Activated T-cell treated with anti-CD3 and anti-CD28 coated beads, Interleukin-2, amount 50 U/mL, for 24 hours (primary cell): ENCODE measurements at regions not wholly inside any gene's neighbourhood (a gene's known extent, or its start where the extent isn't known, plus 50 kb on each side); places are given as distances from the start of the nearest gene placed in this dataset.
A peak's percentile ranks its signal among the peaks of the same experiment; 100 is the strongest.
"Not testable (repeated sequence)": the region's sequence is repeated elsewhere in the genome, so short reads cannot be mapped to it uniquely, and the experiment has no call there.

ENCODE experiments used
- DNase-seq: peaks from one replicate; pipeline ENCODE4 v3.0.0-alpha.2; 2020
- H3K27ac Mint-ChIP-seq: 2 replicates; pipeline ENCODE4 v1.8.0; 2020; ENCODE audit warnings: mild to moderate bottlenecking, mixed read lengths
- H3K27me3 Mint-ChIP-seq: 2 replicates; pipeline ENCODE4 v1.8.0; 2020; ENCODE audit warnings: mixed read lengths
- H3K36me3 Mint-ChIP-seq: 2 replicates; pipeline ENCODE4 v1.8.0; 2020; ENCODE audit warnings: low read depth, mixed read lengths
- H3K4me1 Mint-ChIP-seq: 2 replicates; pipeline ENCODE4 v1.8.0; 2020; ENCODE audit warnings: low read depth, mixed read lengths
- H3K4me3 Mint-ChIP-seq: 2 replicates; pipeline ENCODE4 v1.8.0; 2020; ENCODE audit warnings: mild to moderate bottlenecking, moderate library complexity, mixed read lengths
- H3K9me3 Mint-ChIP-seq: 2 replicates; pipeline ENCODE4 v1.8.0; 2020; ENCODE audit warnings: mixed read lengths

DNA sequence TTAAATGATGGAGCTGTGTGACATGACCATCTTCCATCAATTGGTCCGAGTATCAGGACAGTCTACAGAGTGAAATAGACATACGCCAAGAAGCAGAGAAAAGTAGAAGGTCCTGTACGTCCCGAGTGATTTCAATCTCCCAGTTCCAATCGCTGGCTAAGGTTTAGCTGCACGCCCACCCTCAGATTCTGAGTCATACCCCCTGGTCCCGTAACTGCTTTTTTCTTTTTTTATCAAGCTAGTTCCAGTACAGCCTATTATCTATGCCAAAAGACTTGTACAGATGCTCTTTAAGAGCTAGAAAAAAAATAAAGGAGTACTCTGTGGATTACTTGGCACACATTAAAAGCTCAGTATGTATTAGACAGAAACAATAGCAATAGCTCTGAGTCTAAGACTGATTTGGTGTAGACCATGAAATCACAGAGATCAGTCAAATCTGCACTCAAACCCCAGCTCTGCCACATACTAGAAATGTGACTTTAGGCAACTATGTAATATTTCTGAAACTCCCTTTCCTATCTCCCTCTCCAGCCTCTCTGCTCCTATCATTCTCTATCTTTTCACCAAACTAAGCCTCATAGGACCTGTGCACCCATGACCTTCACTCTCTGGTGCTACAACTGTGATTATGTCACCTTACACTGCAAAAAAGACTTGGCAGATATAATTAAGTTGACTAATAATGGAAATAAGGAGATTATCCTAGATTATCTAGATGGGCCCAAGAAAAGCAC, 63.0 kb upstream of the SRRM3 start:
- H3K9me3 Mint-ChIP-seq, H3K27ac Mint-ChIP-seq, DNase-seq: not testable (repeated sequence)

GRCh38 chr7:76139670-76140069, 62.0 kb upstream of the SRRM3 start:
- Mint-ChIP-seq H3K27me3 (no peaks in the 10 kb centered on the region), H3K4me1 (peaks cover 24% of the 10 kb centered on the region), H3K27ac (no peak overlapping the region), H3K4me3 (no peak overlapping the region), H3K36me3 (no peaks in the 10 kb centered on the region), H3K9me3 (no peaks in the 10 kb centered on the region)
- no peak for DNase-seq

More for the DNA sequence above, 63.0 kb upstream of the SRRM3 start:
- H3K36me3 Mint-ChIP-seq, H3K27me3 Mint-ChIP-seq, H3K4me3 Mint-ChIP-seq: not testable (repeated sequence)
- H3K4me1 Mint-ChIP-seq = peaks cover 24% of the 10 kb centered on the region

DNA sequence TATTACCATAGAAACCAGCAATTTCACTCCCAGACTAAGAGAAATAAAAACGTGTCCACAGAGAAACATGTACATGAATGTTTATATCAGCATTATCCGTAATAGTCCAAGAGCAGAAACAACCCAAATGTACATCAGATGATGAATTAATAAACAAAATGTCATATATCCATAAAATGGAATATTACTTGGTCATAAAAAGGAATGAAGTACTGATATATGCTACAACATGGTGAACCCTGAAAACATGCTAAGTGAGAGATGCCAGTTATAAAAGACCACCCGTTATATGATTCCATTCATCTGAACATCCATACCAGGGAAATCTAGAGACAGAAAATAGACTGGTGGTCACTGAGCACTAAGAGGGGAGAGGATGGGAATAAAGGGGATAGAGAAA, 61.4 kb upstream of the SRRM3 start:
- not testable (repeated sequence) for H3K9me3 Mint-ChIP-seq, H3K4me3 Mint-ChIP-seq

DNA sequence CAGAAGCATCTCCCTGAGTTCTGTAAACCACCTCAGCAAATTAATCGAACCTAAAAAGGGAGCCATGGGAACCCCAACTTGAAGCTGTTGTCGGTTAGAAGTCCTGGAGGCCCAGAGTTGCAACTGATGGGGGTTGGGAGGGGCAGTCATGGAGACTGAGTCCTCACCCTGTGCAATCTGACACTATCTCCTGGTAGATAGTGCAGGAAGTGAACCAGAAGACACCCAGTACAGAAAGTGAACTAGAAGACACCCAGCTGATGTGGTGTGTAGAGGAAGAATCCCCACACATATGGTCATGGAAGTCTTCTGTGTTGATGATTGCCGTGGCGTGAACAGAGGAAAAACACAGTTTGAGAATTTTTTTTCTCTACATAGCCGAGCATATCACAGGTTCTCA, 58.8 kb upstream of the SRRM3 start:
- Mint-ChIP-seq H3K4me1 (peaks cover 27% of the 10 kb centered on the region), H3K4me3 (no peak overlapping the region), H3K36me3 (no peaks in the 10 kb centered on the region), H3K27me3 (no peaks in the 10 kb centered on the region), H3K27ac (peak overlapping the region; percentile 84), H3K9me3 (no peaks in the 10 kb centered on the region)
- DNase-seq = no peak

More for the DNA sequence above, 61.4 kb upstream of the SRRM3 start:
- not testable (repeated sequence) for H3K27me3 Mint-ChIP-seq, H3K36me3 Mint-ChIP-seq, DNase-seq, H3K27ac Mint-ChIP-seq
- peaks cover 29% of the 10 kb centered on the region for H3K4me1 Mint-ChIP-seq

DNA sequence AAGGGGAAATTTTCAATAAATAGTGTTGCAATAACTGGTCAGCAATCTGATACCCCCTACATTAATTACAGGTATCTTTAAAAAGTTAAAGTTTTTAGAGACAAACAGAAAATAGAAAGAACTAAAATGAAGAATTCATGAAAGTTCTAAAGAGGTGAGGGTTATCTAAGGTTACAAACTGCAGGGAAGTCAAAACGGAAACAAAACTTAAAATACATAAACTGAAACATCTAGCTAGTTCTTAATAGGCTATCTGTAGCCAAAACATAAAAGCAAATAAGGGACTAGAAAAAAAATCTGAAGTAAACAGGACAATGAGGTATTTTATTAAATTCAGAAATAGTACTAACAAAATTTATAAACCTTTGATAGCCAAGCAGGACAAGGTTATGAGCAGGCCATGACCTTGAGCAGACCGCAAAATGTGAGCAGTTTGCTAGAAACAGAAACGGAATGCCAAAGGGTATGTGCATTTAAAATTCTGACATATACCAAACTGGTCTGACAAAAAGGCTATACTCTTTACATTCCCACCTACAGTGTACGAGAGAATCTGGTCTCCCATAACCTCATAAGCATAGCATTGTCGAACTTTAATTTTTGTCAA, 56.9 kb upstream of the SRRM3 start:
- not testable (repeated sequence) for H3K4me3 Mint-ChIP-seq, H3K36me3 Mint-ChIP-seq, H3K27me3 Mint-ChIP-seq, DNase-seq, H3K9me3 Mint-ChIP-seq, H3K27ac Mint-ChIP-seq
- H3K4me1 Mint-ChIP-seq = peaks cover 20% of the 10 kb centered on the region

DNA sequence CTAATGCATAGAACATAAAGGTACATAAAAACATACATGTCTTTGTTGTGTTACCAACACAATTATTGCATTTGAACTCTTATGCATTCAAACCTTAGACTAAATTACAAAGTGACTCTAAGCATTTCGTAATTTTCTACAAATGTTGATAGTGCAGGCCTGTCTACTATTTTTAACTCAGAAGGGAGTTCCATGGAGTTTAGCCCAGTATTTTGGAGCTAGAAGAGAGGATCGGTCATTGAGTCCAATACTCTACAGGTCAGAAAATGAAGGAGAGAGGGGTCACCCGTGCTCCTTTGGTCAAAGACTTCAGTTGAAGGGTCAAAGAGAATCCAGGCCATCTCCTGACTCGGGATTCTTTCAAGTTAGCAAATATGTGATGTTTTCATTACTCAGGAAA, 55.3 kb upstream of the SRRM3 start:
- no peaks in the 10 kb centered on the region for H3K27me3 Mint-ChIP-seq
- no peak overlapping the region for H3K4me3 Mint-ChIP-seq
- peaks cover 28% of the 10 kb centered on the region for H3K4me1 Mint-ChIP-seq
- no peak for DNase-seq
- no peak overlapping the region for H3K27ac Mint-ChIP-seq
- H3K9me3 Mint-ChIP-seq = no peaks in the 10 kb centered on the region
- no peaks in the 10 kb centered on the region for H3K36me3 Mint-ChIP-seq

GRCh38 chr7:76148947-76149346, 52.7 kb upstream of the SRRM3 start:
- H3K9me3 Mint-ChIP-seq, H3K27ac Mint-ChIP-seq, H3K36me3 Mint-ChIP-seq, H3K27me3 Mint-ChIP-seq, DNase-seq, H3K4me3 Mint-ChIP-seq: not testable (repeated sequence)
- peaks cover 36% of the 10 kb centered on the region for H3K4me1 Mint-ChIP-seq

DNA sequence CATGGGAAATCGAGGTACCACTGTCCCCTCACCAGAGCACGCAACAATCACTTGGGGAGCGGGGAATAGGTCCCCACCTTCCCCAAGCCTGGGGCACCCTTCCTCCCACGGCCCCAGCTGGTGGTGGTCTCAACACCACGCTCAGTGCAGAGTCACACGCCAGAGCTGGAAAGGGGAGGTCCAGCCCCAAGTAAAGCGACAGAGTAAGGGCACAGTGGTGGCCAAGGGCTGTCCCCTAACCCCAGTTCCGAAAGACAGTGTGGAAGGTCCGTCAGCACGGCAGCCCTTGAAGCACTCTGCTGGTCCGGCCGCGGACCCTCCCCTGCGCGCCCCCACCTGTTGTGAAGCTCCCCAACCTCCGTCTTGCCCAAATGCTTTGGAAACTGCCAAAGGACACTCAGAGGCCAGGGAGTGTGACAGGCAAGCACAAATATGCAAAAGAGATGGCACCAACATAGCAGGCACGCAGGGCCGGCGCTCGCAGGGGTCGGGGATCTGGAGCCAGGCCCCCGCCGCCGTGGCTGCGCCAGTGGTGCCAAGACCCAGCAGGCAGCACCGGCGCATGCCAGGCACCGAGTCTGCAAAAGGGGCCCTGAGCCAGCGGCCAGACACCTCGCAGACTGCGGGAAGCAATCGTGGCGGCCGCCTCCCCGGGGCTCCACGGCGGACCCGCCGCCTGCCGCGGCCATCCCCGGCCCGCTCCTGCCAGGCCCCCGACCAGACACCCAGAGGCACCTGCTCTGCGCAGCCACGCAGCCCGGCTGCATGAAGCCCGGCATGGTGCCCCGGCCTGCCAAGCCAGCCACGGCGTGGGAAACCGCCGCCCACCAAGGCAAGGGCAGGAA, 51.6 kb upstream of the SRRM3 start:
- no peaks in the 10 kb centered on the region for H3K36me3 Mint-ChIP-seq
- H3K9me3 Mint-ChIP-seq = no peaks in the 10 kb centered on the region
- no peaks in the 10 kb centered on the region for H3K27me3 Mint-ChIP-seq
- H3K27ac Mint-ChIP-seq = no peak overlapping the region
- no peak overlapping the region for H3K4me3 Mint-ChIP-seq
- H3K4me1 Mint-ChIP-seq = peaks cover 35% of the 10 kb centered on the region
- DNase-seq = no peak
